ENCODE measurements at regions not wholly inside any gene's neighbourhood (a gene's known extent, or its start where the extent isn't known, plus 50 kb on each side); places are given as distances from the start of the nearest gene placed in this dataset.

DNA sequence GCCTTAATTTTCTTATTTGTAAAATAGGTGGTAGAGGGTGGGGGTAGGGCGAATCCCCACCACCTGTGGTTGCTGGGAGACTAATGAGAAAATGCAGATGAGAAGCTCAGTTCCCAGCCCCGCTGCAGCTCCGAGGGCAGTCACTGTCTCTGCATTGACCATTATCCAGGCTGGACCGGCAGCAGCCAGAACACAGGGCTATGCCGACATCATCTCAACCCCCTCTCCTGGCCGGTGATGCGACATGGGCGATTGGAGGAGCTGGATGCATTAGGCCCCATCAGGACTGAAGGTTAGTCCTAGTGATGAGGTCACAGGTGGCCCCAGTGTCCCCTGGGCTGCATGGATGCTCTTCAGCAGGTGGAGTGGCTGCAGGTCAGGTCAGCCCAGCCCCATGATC lies 412.4 kb downstream of the CTTN start:
- TF ChIP-seq SP1 (IDR thresholded peaks at IDR 0.05) (no peak), YY1 (IDR thresholded peaks at IDR 0.05) (no peak), GABPA (IDR thresholded peaks at IDR 0.05 in 1 of 2, conservative IDR thresholded peaks at IDR 0.05 in 1 of 2) (no peak), TAF1 (conservative IDR thresholded peaks at IDR 0.05) (no peak), HNF4G (IDR thresholded peaks at IDR 0.05) (no peak), CTCF (IDR thresholded peaks at IDR 0.05; ENCODE audit: low read depth, low read length, missing input control) (no peak), RAD21 (IDR thresholded peaks at IDR 0.05) (no peak), HNF4A (conservative IDR thresholded peaks at IDR 0.05) (no peak), NR2F2 (IDR thresholded peaks at IDR 0.05) (no peak), RXRA (IDR thresholded peaks at IDR 0.05) (no peak), FOXA2 (IDR thresholded peaks at IDR 0.05) (no peak), EGR1 (IDR thresholded peaks at IDR 0.05; ENCODE audit: low read depth in 2 of 2) (no peak), FOXA1 (IDR thresholded peaks at IDR 0.05) (no peak), JUND (IDR thresholded peaks at IDR 0.05) (no peak)
- TF ChIP-seq, protein P1, sequence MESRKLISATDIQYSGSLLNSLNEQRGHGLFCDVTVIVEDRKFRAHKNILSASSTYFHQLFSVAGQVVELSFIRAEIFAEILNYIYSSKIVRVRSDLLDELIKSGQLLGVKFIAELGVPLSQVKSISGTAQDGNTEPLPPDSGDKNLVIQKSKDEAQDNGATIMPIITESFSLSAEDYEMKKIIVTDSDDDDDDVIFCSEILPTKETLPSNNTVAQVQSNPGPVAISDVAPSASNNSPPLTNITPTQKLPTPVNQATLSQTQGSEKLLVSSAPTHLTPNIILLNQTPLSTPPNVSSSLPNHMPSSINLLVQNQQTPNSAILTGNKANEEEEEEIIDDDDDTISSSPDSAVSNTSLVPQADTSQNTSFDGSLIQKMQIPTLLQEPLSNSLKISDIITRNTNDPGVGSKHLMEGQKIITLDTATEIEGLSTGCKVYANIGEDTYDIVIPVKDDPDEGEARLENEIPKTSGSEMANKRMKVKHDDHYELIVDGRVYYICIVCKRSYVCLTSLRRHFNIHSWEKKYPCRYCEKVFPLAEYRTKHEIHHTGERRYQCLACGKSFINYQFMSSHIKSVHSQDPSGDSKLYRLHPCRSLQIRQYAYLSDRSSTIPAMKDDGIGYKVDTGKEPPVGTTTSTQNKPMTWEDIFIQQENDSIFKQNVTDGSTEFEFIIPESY (IDR thresholded peaks at IDR 0.05), result no peak
- TF ChIP-seq, protein P2, sequence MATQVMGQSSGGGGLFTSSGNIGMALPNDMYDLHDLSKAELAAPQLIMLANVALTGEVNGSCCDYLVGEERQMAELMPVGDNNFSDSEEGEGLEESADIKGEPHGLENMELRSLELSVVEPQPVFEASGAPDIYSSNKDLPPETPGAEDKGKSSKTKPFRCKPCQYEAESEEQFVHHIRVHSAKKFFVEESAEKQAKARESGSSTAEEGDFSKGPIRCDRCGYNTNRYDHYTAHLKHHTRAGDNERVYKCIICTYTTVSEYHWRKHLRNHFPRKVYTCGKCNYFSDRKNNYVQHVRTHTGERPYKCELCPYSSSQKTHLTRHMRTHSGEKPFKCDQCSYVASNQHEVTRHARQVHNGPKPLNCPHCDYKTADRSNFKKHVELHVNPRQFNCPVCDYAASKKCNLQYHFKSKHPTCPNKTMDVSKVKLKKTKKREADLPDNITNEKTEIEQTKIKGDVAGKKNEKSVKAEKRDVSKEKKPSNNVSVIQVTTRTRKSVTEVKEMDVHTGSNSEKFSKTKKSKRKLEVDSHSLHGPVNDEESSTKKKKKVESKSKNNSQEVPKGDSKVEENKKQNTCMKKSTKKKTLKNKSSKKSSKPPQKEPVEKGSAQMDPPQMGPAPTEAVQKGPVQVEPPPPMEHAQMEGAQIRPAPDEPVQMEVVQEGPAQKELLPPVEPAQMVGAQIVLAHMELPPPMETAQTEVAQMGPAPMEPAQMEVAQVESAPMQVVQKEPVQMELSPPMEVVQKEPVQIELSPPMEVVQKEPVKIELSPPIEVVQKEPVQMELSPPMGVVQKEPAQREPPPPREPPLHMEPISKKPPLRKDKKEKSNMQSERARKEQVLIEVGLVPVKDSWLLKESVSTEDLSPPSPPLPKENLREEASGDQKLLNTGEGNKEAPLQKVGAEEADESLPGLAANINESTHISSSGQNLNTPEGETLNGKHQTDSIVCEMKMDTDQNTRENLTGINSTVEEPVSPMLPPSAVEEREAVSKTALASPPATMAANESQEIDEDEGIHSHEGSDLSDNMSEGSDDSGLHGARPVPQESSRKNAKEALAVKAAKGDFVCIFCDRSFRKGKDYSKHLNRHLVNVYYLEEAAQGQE (IDR thresholded peaks at IDR 0.05), result no peak
- TF ChIP-seq, protein P3, sequence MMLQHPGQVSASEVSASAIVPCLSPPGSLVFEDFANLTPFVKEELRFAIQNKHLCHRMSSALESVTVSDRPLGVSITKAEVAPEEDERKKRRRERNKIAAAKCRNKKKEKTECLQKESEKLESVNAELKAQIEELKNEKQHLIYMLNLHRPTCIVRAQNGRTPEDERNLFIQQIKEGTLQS (IDR thresholded peaks at IDR 0.05), result no peak
- TF ChIP-seq, protein P4, sequence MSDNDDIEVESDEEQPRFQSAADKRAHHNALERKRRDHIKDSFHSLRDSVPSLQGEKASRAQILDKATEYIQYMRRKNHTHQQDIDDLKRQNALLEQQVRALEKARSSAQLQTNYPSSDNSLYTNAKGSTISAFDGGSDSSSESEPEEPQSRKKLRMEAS (IDR thresholded peaks at IDR 0.05), result no peak
- no peak for DNase-seq (ENCODE audit: low spot score)
- H3K36me3 ChIP-seq (ENCODE audit: control insufficient read depth in 4 of 4, insufficient read depth in 3 of 4, low read depth in 1 of 4, low read length in 3 of 4), result peaks cover 0 to 21% (median 3%) of the 10 kb centered on the region in 4 donors
- H3K27me3 ChIP-seq (ENCODE audit: control insufficient read depth in 4 of 4, insufficient read depth in 4 of 4, low read length in 3 of 4), result no peaks in the 10 kb centered on the region
- H3K9ac ChIP-seq (ENCODE audit: low read depth in 1 of 2, low read length in 2 of 2), result no peak overlapping the region
- WGBS, result 93% methylated on average over 8 of the region's 8 CpGs
- no peaks in the 10 kb centered on the region for H3K4me1 ChIP-seq (ENCODE audit: control insufficient read depth in 4 of 4, insufficient read depth in 4 of 4, low read length in 3 of 4)
- H3K27ac ChIP-seq (ENCODE audit: low read depth in 1 of 2, low read length in 2 of 2), result no peak overlapping the region
- no peaks in the 10 kb centered on the region for H3K9me3 ChIP-seq (ENCODE audit: control insufficient read depth in 4 of 4, low read length in 3 of 4)
- no peak overlapping the region for H3K4me3 ChIP-seq (ENCODE audit: low read depth in 1 of 3, low read length in 3 of 3)

All from liver (tissue), 8 donors.